T-helper 2 cell treated with Interferon-gamma antibody and Interleukin-4, amounts not matched to agents 5 μg/mL and 100 μg/mL, for 36 hours (primary cell): ENCODE measurements at regions not wholly inside any gene's neighbourhood (a gene's known extent, or its start where the extent isn't known, plus 50 kb on each side); places are given as distances from the start of the nearest gene placed in this dataset.
"Not testable (repeated sequence)": the region's sequence is repeated elsewhere in the genome, so short reads cannot be mapped to it uniquely, and the experiment has no call there.

Experiments
- DNase-seq: peaks from one replicate; pipeline ENCODE4 v3.0.0; 2021; ENCODE audit warnings: low spot score
- H3K27ac Mint-ChIP-seq: one replicate; pipeline ENCODE4 v1.8.0; 2021; ENCODE audit warnings: mild to moderate bottlenecking, mixed read lengths
- H3K27me3 Mint-ChIP-seq: one replicate; pipeline ENCODE4 v1.8.0; 2021; ENCODE audit warnings: low read depth, mixed read lengths
- H3K36me3 Mint-ChIP-seq: one replicate; pipeline ENCODE4 v1.8.0; 2021; ENCODE audit warnings: low read depth, mixed read lengths
- H3K4me1 Mint-ChIP-seq: one replicate; pipeline ENCODE4 v1.8.0; 2021; ENCODE audit warnings: low read depth, mixed read lengths
- H3K4me3 Mint-ChIP-seq: one replicate; pipeline ENCODE4 v1.8.0; 2022; ENCODE audit warnings: mild to moderate bottlenecking, moderate library complexity, mixed read lengths
- H3K9me3 Mint-ChIP-seq: one replicate; pipeline ENCODE4 v1.8.0; 2021; ENCODE audit warnings: mixed read lengths

- Mint-ChIP-seq H3K36me3 (no peaks in the 10 kb centered on the region), H3K4me1 (peaks cover 19% of the 10 kb centered on the region), H3K4me3 (no peak overlapping the region), H3K9me3 (no peaks in the 10 kb centered on the region), H3K27ac (no peak overlapping the region), H3K27me3 (no peaks in the 10 kb centered on the region)
- no peak for DNase-seq
These were observed 63.0 kb downstream of the HOXA1 start for GRCh38 chr7:27032839-27033238.

GRCh38 chr7:27031289-27032172 is 64.3 kb downstream of the HOXA1 start:
- Mint-ChIP-seq H3K36me3 (no peaks in the 10 kb centered on the region), H3K9me3 (no peaks in the 10 kb centered on the region), H3K4me1 (peaks cover 19% of the 10 kb centered on the region), H3K27ac (peak overlapping the region; percentile 72), H3K27me3 (no peaks in the 10 kb centered on the region), H3K4me3 (no peak overlapping the region)
- DNase-seq: no peak

- Mint-ChIP-seq H3K27me3 (no peaks in the 10 kb centered on the region), H3K9me3 (no peaks in the 10 kb centered on the region), H3K27ac (no peak overlapping the region), H3K4me1 (peaks cover 22% of the 10 kb centered on the region), H3K36me3 (no peaks in the 10 kb centered on the region), H3K4me3 (no peak overlapping the region)
- no peak for DNase-seq
These were observed 65.3 kb downstream of the HOXA1 start for GRCh38 chr7:27030393-27031050.

- no peak for DNase-seq
- Mint-ChIP-seq H3K27ac (no peak overlapping the region), H3K36me3 (no peaks in the 10 kb centered on the region), H3K4me3 (no peak overlapping the region), H3K27me3 (peaks cover 6% of the 10 kb centered on the region), H3K4me1 (peaks cover 3% of the 10 kb centered on the region), H3K9me3 (no peaks in the 10 kb centered on the region)
These were observed 70.5 kb downstream of the HOXA1 start for GRCh38 chr7:27025270-27025669.

- Mint-ChIP-seq H3K36me3 (no peaks in the 10 kb centered on the region), H3K4me3 (no peak overlapping the region), H3K27me3 (peaks cover 4% of the 10 kb centered on the region), H3K4me1 (no peaks in the 10 kb centered on the region), H3K9me3 (peaks cover 13% of the 10 kb centered on the region), H3K27ac (no peak overlapping the region)
- DNase-seq: no peak
These were observed 85.7 kb downstream of the HOXA1 start for GRCh38 chr7:27010068-27010467.

- Mint-ChIP-seq H3K27ac (no peak overlapping the region), H3K4me1 (no peaks in the 10 kb centered on the region), H3K9me3 (peaks cover 4% of the 10 kb centered on the region), H3K27me3 (no peaks in the 10 kb centered on the region), H3K4me3 (no peak overlapping the region), H3K36me3 (no peaks in the 10 kb centered on the region)
- DNase-seq: no peak
These were observed 95.3 kb downstream of the HOXA1 start for GRCh38 chr7:27000496-27000895.

- not testable (repeated sequence) for H3K36me3 Mint-ChIP-seq, H3K9me3 Mint-ChIP-seq, H3K4me3 Mint-ChIP-seq, H3K27ac Mint-ChIP-seq, H3K4me1 Mint-ChIP-seq, H3K27me3 Mint-ChIP-seq, DNase-seq
These were observed 97.5 kb downstream of the HOXA1 start for GRCh38 chr7:26998284-26998683.

GRCh38 chr7:26995666-26996065 is 100.1 kb downstream of the HOXA1 start:
- peaks cover 2% of the 10 kb centered on the region for H3K9me3 Mint-ChIP-seq
- no peaks in the 10 kb centered on the region for H3K4me1 Mint-ChIP-seq
- no peak overlapping the region for H3K4me3 Mint-ChIP-seq
- H3K27me3 Mint-ChIP-seq: peaks cover 2% of the 10 kb centered on the region
- no peaks in the 10 kb centered on the region for H3K36me3 Mint-ChIP-seq
- H3K27ac Mint-ChIP-seq: no peak overlapping the region
- DNase-seq: no peak

- DNase-seq: no peak
- no peak overlapping the region for H3K27ac Mint-ChIP-seq
- no peaks in the 10 kb centered on the region for H3K36me3 Mint-ChIP-seq
These were observed 101.7 kb downstream of the HOXA1 start for GRCh38 chr7:26993816-26994810.

GRCh38 chr7:26992670-26993069 is 103.1 kb downstream of the HOXA1 start:
- DNase-seq: no peak
- Mint-ChIP-seq H3K4me3 (no peak overlapping the region), H3K27ac (no peak overlapping the region), H3K27me3 (peaks cover 2% of the 10 kb centered on the region), H3K4me1 (no peaks in the 10 kb centered on the region), H3K36me3 (no peaks in the 10 kb centered on the region), H3K9me3 (no peaks in the 10 kb centered on the region)

More at GRCh38 chr7:26993816-26994810, 101.7 kb downstream of the HOXA1 start:
- Mint-ChIP-seq H3K4me3 (no peak overlapping the region), H3K9me3 (no peaks in the 10 kb centered on the region), H3K27me3 (peaks cover 2% of the 10 kb centered on the region), H3K4me1 (no peaks in the 10 kb centered on the region)

- Mint-ChIP-seq H3K27ac (no peak overlapping the region), H3K9me3 (no peaks in the 10 kb centered on the region), H3K4me1 (no peaks in the 10 kb centered on the region), H3K36me3 (no peaks in the 10 kb centered on the region), H3K27me3 (peaks cover 2% of the 10 kb centered on the region), H3K4me3 (no peak overlapping the region)
- DNase-seq: no peak
These were observed 104.0 kb downstream of the HOXA1 start for GRCh38 chr7:26991796-26992195.

GRCh38 chr7:26989897-26990670 is 105.7 kb downstream of the HOXA1 start:
- no peaks in the 10 kb centered on the region for H3K36me3 Mint-ChIP-seq
- H3K27me3 Mint-ChIP-seq: peaks cover 2% of the 10 kb centered on the region
- H3K4me1 Mint-ChIP-seq: no peaks in the 10 kb centered on the region
- H3K4me3 Mint-ChIP-seq: no peak overlapping the region
- no peak overlapping the region for H3K27ac Mint-ChIP-seq
- no peak for DNase-seq
- no peaks in the 10 kb centered on the region for H3K9me3 Mint-ChIP-seq

GRCh38 chr7:26988836-26989374 is 106.9 kb downstream of the HOXA1 start:
- Mint-ChIP-seq H3K9me3 (no peaks in the 10 kb centered on the region), H3K36me3 (no peaks in the 10 kb centered on the region), H3K27ac (no peak overlapping the region), H3K4me1 (no peaks in the 10 kb centered on the region), H3K4me3 (no peak overlapping the region), H3K27me3 (peaks cover 2% of the 10 kb centered on the region)
- DNase-seq: no peak
